Dermis microvascular lymphatic vessel endothelial cell (primary cell): ENCODE measurements at regions not wholly inside any gene's neighbourhood (a gene's known extent, or its start where the extent isn't known, plus 50 kb on each side); places are given as distances from the start of the nearest gene placed in this dataset.
"Not testable (repeated sequence)": the region's sequence is repeated elsewhere in the genome, so short reads cannot be mapped to it uniquely, and the experiment has no call there.

ENCODE experiments used
- DNase-seq, 2 donors: peaks; one replicate each; pipeline versions ENCODE4 v3.0.0 to v3.0.0-alpha.2; 2010; ENCODE audit warnings: low read depth in 2 of 2

GRCh38 chr11:21927628-21928027, 265.3 kb upstream of the ANO5 start:
- no peak for DNase-seq

- no peak for DNase-seq
These were observed 264.0 kb upstream of the ANO5 start for GRCh38 chr11:21928847-21929246.

- no peak for DNase-seq
These were observed 262.5 kb upstream of the ANO5 start for GRCh38 chr11:21930408-21930807.

GRCh38 chr11:21931436-21932101, 261.3 kb upstream of the ANO5 start:
- DNase-seq: no peak

- no peak for DNase-seq
These were observed 259.8 kb upstream of the ANO5 start for GRCh38 chr11:21933095-21933494.

GRCh38 chr11:21944577-21944976, 248.3 kb upstream of the ANO5 start:
- no peak for DNase-seq

- DNase-seq: no peak
These were observed 244.0 kb upstream of the ANO5 start for GRCh38 chr11:21948876-21949275.

GRCh38 chr11:21949763-21950413, 243.0 kb upstream of the ANO5 start:
- DNase-seq: no peak

- DNase-seq: no peak
These were observed 229.9 kb upstream of the ANO5 start for GRCh38 chr11:21963013-21963412.

GRCh38 chr11:21965221-21965620, 227.7 kb upstream of the ANO5 start:
- DNase-seq: no peak

- no peak for DNase-seq
These were observed 224.2 kb upstream of the ANO5 start for GRCh38 chr11:21968702-21969101.

GRCh38 chr11:21969841-21970240, 223.0 kb upstream of the ANO5 start:
- no peak for DNase-seq

- no peak for DNase-seq
These were observed 217.6 kb upstream of the ANO5 start for GRCh38 chr11:21975242-21975641.

GRCh38 chr11:21976210-21976609, 216.7 kb upstream of the ANO5 start:
- DNase-seq: no peak

GRCh38 chr11:21983431-21983830, 209.5 kb upstream of the ANO5 start:
- no peak for DNase-seq

- no peak for DNase-seq
These were observed 206.5 kb upstream of the ANO5 start for GRCh38 chr11:21986361-21986760.

- no peak for DNase-seq
These were observed 205.6 kb upstream of the ANO5 start for GRCh38 chr11:21987261-21987660.

GRCh38 chr11:21988477-21988876, 204.4 kb upstream of the ANO5 start:
- DNase-seq: no peak

- not testable (repeated sequence) for DNase-seq
These were observed 191.1 kb upstream of the ANO5 start for GRCh38 chr11:22001803-22002202.

GRCh38 chr11:22006901-22007300, 186.0 kb upstream of the ANO5 start:
- no peak for DNase-seq

- no peak for DNase-seq
These were observed 161.1 kb upstream of the ANO5 start for GRCh38 chr11:22031791-22032190.

- DNase-seq: no peak
These were observed 155.4 kb upstream of the ANO5 start for GRCh38 chr11:22037505-22037904.

- no peak for DNase-seq
These were observed 151.8 kb upstream of the ANO5 start for GRCh38 chr11:22041039-22041438.

GRCh38 chr11:22042081-22042480, 150.8 kb upstream of the ANO5 start:
- DNase-seq: no peak
